PC-3 (cell line): ENCODE measurements at regions not wholly inside any gene's neighbourhood (a gene's known extent, or its start where the extent isn't known, plus 50 kb on each side); places are given as distances from the start of the nearest gene placed in this dataset.

Source experiments
- ATAC-seq: fragments of 200-7000 bp; cut with Tn5 transposase; 2 replicates; pipeline ENCODE4 v1.9.1; 2020; ENCODE audit warnings: mild to moderate bottlenecking, moderate library complexity
- BruUV-seq: library from RNA; stranded (reverse); fragments of 400-500 nt; replicated peaks from 2 replicates; lab custom pipeline; 2021; lab: Mats Ljungman, UMichigan
- CTCF ChIA-PET: fragments of 300-600 bp; sonication (Branson Sonifier 250); formaldehyde crosslinking; loops from one replicate; lab custom pipeline; 2022; ENCODE audit warnings: antibody characterized with exemption; lab: Charles Lee
- POLR2A ChIA-PET: fragments of 300-600 bp; sonication (Branson Sonifier 250); formaldehyde crosslinking; loops from one replicate; lab custom pipeline; 2022; ENCODE audit warnings: antibody characterized with exemption; ENCODE audit not compliant: unreplicated experiment; lab: Charles Lee
- DNase-seq: peaks from one replicate; pipeline ENCODE4 v3.0.0-alpha.2; 2015
- H2AFZ ChIP-seq: fragments of 300-600 bp; sonication (generic); 2 replicates; pipeline ENCODE4 v1.6.0; 2016; ENCODE audit warnings: antibody characterized with exemption, low read length
- H3F3A ChIP-seq: fragments of 300-600 bp; sonication (generic); one replicate; pipeline ENCODE4 v1.6.0; 2017; ENCODE audit warnings: antibody characterized with exemption, low read length, control low read depth, mild to moderate bottlenecking; ENCODE audit not compliant: unreplicated experiment
- H3K27ac ChIP-seq: fragments of 300-600 bp; sonication (generic); 2 replicates; pipeline ENCODE4 v1.5.1; 2016; ENCODE audit warnings: mild to moderate bottlenecking, low read length
- H3K27me3 ChIP-seq: fragments of 300-600 bp; sonication (generic); 2 replicates; pipeline ENCODE4 v1.6.1; 2016; ENCODE audit warnings: low read length, mixed read lengths
- H3K36me3 ChIP-seq: fragments of 300-600 bp; sonication (generic); 2 replicates; pipeline ENCODE4 v1.6.1; 2016; ENCODE audit warnings: low read depth, mixed run types, low read length, mixed read lengths
- H3K4me1 ChIP-seq: fragments of 300-600 bp; sonication (generic); 2 replicates; pipeline ENCODE4 v1.5.1; 2016; ENCODE audit warnings: low read length; ENCODE audit not compliant: insufficient read depth
- H3K4me2 ChIP-seq: fragments of 300-600 bp; sonication (generic); 2 replicates; pipeline ENCODE4 v1.6.0; 2016; ENCODE audit warnings: low read length
- H3K4me3 ChIP-seq: fragments of 300-600 bp; sonication (generic); 2 replicates; pipeline ENCODE4 v1.5.1; 2016; ENCODE audit warnings: mild to moderate bottlenecking, low read length, mixed read lengths
- H3K79me2 ChIP-seq: fragments of 300-600 bp; sonication (generic); 2 replicates; pipeline ENCODE4 v1.6.1; 2017; ENCODE audit warnings: low read length, mixed read lengths
- H3K9ac ChIP-seq: fragments of 300-600 bp; sonication (generic); 2 replicates; pipeline ENCODE4 v1.6.0; 2016; ENCODE audit warnings: mild to moderate bottlenecking, low read length
- H3K9me2 ChIP-seq: fragments of 300-600 bp; sonication (generic); replicated peaks from 2 replicates; pipeline ENCODE4 v1.6.1; 2016; ENCODE audit warnings: mixed run types, low read length, mixed read lengths
- H3K9me3 ChIP-seq: fragments of 300-600 bp; sonication (generic); 2 replicates; pipeline ENCODE4 v1.6.1; 2016; ENCODE audit warnings: low read length, mixed read lengths
- H4K20me1 ChIP-seq: fragments of 300-600 bp; sonication (generic); 2 replicates; pipeline ENCODE4 v1.6.1; 2016; ENCODE audit warnings: low read length, mixed read lengths
- CTCF ChIP-seq: fragments of 300-600 bp; sonication (generic); conservative IDR thresholded peaks from 2 replicates; pipeline ENCODE4 v1.5.1; 2017; ENCODE audit warnings: antibody characterized with exemption, low read depth, mild to moderate bottlenecking, low read length
- EZH2 ChIP-seq: fragments of 300-600 bp; sonication (generic); IDR thresholded peaks from one replicate; pipeline ENCODE4 v1.6.1; 2017; ENCODE audit warnings: antibody characterized with exemption, mild to moderate bottlenecking, low read length; ENCODE audit not compliant: unreplicated experiment
- EZH2phosphoT487 ChIP-seq: fragments of 300-600 bp; sonication (generic); IDR thresholded peaks from 2 replicates; pipeline ENCODE4 v1.6.1; 2018; ENCODE audit warnings: mild to moderate bottlenecking, antibody characterized with exemption, low read length, borderline replicate concordance
- intact Hi-C: fragments of 100-400 bp; cut with micrococcal nuclease; formaldehyde crosslinking; loops from 2 replicates; pipeline ENCODE4 v1.9.0; 2023

GRCh38 chr14:76666746-76667145, 94.5 kb upstream of the VASH1 start:
- intact Hi-C loops, result no loop called here
- H3K79me2 ChIP-seq, result no peaks in the 10 kb centered on the region
- no peaks in the 10 kb centered on the region for H3K9me3 ChIP-seq
- no peaks in the 10 kb centered on the region for H3K36me3 ChIP-seq
- H3K4me1 ChIP-seq, result 0 out of 2 replicates have a peak, but pooled peaks cover under 1% of the 10 kb centered on the region
- TF ChIP-seq CTCF (no peak), EZH2 (no peak), EZH2phosphoT487 (no peak)
- CTCF ChIA-PET, result no interaction called here
- H3K27me3 ChIP-seq, result peaks cover 39% of the 10 kb centered on the region; the same call in 1 of the 2 replicates
- no peak overlapping the region for H3K4me2 ChIP-seq
- BruUV-seq, result no TSS peak
- no peak overlapping the region for H3K27ac ChIP-seq
- POLR2A ChIA-PET, result no interaction called here
- no peak for DNase-seq
- H4K20me1 ChIP-seq, result no peaks in the 10 kb centered on the region
- ATAC-seq, result no peak
- H3K4me3 ChIP-seq, result no peak overlapping the region
- H3K9me2 ChIP-seq, result no peaks in the 10 kb centered on the region
- no peak overlapping the region for H3K9ac ChIP-seq
- no peak overlapping the region for H2AFZ ChIP-seq
- no peaks in the 10 kb centered on the region for H3F3A ChIP-seq

GRCh38 chr14:76669770-76670169, 91.5 kb upstream of the VASH1 start:
- CTCF ChIA-PET, result no interaction called here

More at GRCh38 chr14:76669770-76670169, 91.5 kb upstream of the VASH1 start:
- Histone ChIP-seq H3K27me3 (peaks cover 48% of the 10 kb centered on the region), H3F3A (no peaks in the 10 kb centered on the region), H3K9ac (no peak overlapping the region), H3K79me2 (no peaks in the 10 kb centered on the region), H3K9me2 (no peaks in the 10 kb centered on the region), H3K27ac (no peak overlapping the region), H3K4me2 (no peak overlapping the region), H3K9me3 (no peaks in the 10 kb centered on the region), H3K36me3 (no peaks in the 10 kb centered on the region), H4K20me1 (no peaks in the 10 kb centered on the region), H3K4me3 (no peak overlapping the region), H3K4me1 (0 out of 2 replicates have a peak, but pooled peaks cover 4% of the 10 kb centered on the region), H2AFZ (no peak overlapping the region)
- no peak for ATAC-seq
- no peak for DNase-seq
- BruUV-seq, result no TSS peak
- intact Hi-C loops, result no loop called here
- POLR2A ChIA-PET, result interaction anchor here (0.6 kb wide), 1 partner anchor 297 kb away, joined by 11 read pairs; no protein-coding TSS in a partner anchor
- no peak for TF ChIP-seq EZH2phosphoT487
- TF ChIP-seq EZH2, result no peak
- no peak for TF ChIP-seq CTCF
